Endodermal cell (in vitro differentiated cells): ENCODE measurements at regions not wholly inside any gene's neighbourhood (a gene's known extent, or its start where the extent isn't known, plus 50 kb on each side); places are given as distances from the start of the nearest gene placed in this dataset.

Experiments
- DNase-seq: peaks from one replicate; pipeline ENCODE4 v3.0.0-alpha.2; 2017
- H3K27ac ChIP-seq: 2 replicates; pipeline ENCODE4 v1.5.1; 2013; ENCODE audit warnings: mild to moderate bottlenecking, low read depth, low read length, moderate library complexity
- H3K27me3 ChIP-seq: 2 replicates; pipeline ENCODE4 v1.6.1; 2013; ENCODE audit warnings: mild to moderate bottlenecking, low read length, moderate library complexity; ENCODE audit not compliant: insufficient read depth, control insufficient read depth, poor library complexity, severe bottlenecking
- H3K36me3 ChIP-seq: 2 replicates; pipeline ENCODE4 v1.7.0; 2013; ENCODE audit warnings: mild to moderate bottlenecking, low read length, moderate library complexity; ENCODE audit not compliant: control insufficient read depth, insufficient read depth
- H3K4me1 ChIP-seq: one replicate; pipeline ENCODE4 v1.7.0; 2013; ENCODE audit warnings: low read length; ENCODE audit not compliant: control insufficient read depth, insufficient read depth
- H3K4me3 ChIP-seq: 2 replicates; pipeline ENCODE4 v1.5.1; 2013; ENCODE audit warnings: mild to moderate bottlenecking, low read length, moderate library complexity
- H3K9ac ChIP-seq: 2 replicates; pipeline ENCODE4 v1.6.1; 2013; ENCODE audit warnings: mild to moderate bottlenecking, low read length, moderate library complexity; ENCODE audit not compliant: poor library complexity, severe bottlenecking; ENCODE audit errors: extremely low read depth
- H3K9me3 ChIP-seq: 2 replicates; pipeline ENCODE4 v1.6.1; 2013; ENCODE audit warnings: mild to moderate bottlenecking, low read length, moderate library complexity; ENCODE audit not compliant: control insufficient read depth
- H3K27ac Mint-ChIP-seq: 2 replicates; pipeline ENCODE4 v1.8.0; 2020; ENCODE audit warnings: mixed read lengths
- H3K27me3 Mint-ChIP-seq: 2 replicates; pipeline ENCODE4 v1.8.0; 2021; ENCODE audit warnings: mild to moderate bottlenecking, mixed read lengths; ENCODE audit not compliant: insufficient read depth
- H3K36me3 Mint-ChIP-seq: 2 replicates; pipeline ENCODE4 v1.8.0; 2020; ENCODE audit warnings: low read depth, mixed read lengths
- H3K4me1 Mint-ChIP-seq: 2 replicates; pipeline ENCODE4 v1.8.0; 2020; ENCODE audit warnings: mixed read lengths
- H3K4me3 Mint-ChIP-seq: 2 replicates; pipeline ENCODE4 v1.8.0; 2020; ENCODE audit warnings: mild to moderate bottlenecking, moderate library complexity, mixed read lengths
- H3K9me3 Mint-ChIP-seq: 2 replicates; pipeline ENCODE4 v1.8.0; 2020; ENCODE audit warnings: mild to moderate bottlenecking, mixed read lengths
- WGBS, 2 experiments: methylation state at CpG; one replicate each; pipeline versions ENCODE4 v1.1.5 to v1.1.7; 2013; ENCODE audit warnings: missing lambda C conversion rate in 2 of 2, mixed read lengths in 1 of 2; ENCODE audit not compliant: insufficient coverage in 1 of 2, insufficient read length in 1 of 2; 5-methylcytosine and 5-hydroxymethylcytosine counted together
- TF ChIP-seq, protein P1 (sequence below): fragments of 200-600 bp; sonication (generic); conservative IDR thresholded peaks from 2 replicates; pipeline ENCODE4 v1.5.0; 2021; ENCODE audit warnings: antibody characterized with exemption, mild to moderate bottlenecking

DNA sequence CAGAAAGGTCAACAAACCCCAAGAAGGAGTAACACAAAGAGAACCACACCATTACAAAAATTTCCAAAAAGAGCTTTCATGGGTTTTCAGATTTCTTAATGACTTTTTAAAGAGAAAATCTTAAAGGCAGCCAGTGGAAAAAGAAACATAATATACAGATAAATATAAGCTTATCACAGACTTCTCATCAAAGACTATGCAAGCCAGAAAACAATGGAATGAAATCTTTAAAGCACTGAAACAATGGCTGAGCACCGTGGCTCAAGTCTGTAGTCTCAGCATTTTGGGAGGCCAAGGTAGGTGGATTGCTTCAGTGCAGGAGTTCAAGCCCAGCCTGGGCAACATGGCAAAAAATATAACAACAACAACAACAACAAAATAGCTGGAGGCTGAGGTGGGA, 237.4 kb downstream of the CYP26B1 start:
- no peak overlapping the region for H3K4me3 ChIP-seq
- Mint-ChIP-seq H3K4me3 (no peak overlapping the region), H3K27ac (no peak overlapping the region), H3K4me1 (no peaks in the 10 kb centered on the region), H3K27me3 (peaks cover 9% of the 10 kb centered on the region), H3K9me3 (peaks cover 20% of the 10 kb centered on the region), H3K36me3 (no peaks in the 10 kb centered on the region)
- 85% methylated on average over 1 of the region's 1 CpG; no CpG with 5 or more reads in 1 of the 2 experiments for WGBS, 2 experiments
- H3K9ac ChIP-seq: no peak overlapping the region
- H3K4me1 ChIP-seq: no peaks in the 10 kb centered on the region
- no peaks in the 10 kb centered on the region for H3K36me3 ChIP-seq
- peaks cover 17% of the 10 kb centered on the region for H3K9me3 ChIP-seq
- TF ChIP-seq, protein P1, sequence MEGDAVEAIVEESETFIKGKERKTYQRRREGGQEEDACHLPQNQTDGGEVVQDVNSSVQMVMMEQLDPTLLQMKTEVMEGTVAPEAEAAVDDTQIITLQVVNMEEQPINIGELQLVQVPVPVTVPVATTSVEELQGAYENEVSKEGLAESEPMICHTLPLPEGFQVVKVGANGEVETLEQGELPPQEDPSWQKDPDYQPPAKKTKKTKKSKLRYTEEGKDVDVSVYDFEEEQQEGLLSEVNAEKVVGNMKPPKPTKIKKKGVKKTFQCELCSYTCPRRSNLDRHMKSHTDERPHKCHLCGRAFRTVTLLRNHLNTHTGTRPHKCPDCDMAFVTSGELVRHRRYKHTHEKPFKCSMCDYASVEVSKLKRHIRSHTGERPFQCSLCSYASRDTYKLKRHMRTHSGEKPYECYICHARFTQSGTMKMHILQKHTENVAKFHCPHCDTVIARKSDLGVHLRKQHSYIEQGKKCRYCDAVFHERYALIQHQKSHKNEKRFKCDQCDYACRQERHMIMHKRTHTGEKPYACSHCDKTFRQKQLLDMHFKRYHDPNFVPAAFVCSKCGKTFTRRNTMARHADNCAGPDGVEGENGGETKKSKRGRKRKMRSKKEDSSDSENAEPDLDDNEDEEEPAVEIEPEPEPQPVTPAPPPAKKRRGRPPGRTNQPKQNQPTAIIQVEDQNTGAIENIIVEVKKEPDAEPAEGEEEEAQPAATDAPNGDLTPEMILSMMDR: no peak
- H3K27ac ChIP-seq: no peak overlapping the region
- DNase-seq: no peak
- peaks cover 9% of the 10 kb centered on the region for H3K27me3 ChIP-seq

DNA sequence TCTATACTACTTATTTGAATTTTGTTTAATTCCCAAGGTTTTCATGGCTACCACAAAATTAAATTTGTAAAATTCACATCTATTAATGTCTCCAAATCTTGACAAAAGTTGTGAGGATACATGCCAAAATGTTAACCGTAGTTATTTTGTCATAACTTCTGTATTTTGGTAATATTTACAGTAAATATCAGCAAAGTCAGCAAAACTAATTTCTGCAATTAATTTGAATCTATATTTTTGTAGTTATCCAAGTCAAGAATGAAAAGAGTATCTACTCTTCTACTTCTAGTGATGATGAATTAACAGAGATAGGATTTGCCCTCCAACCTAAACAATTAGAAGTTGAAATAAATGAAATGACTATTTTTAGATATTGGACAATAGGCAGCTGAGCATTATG, 238.9 kb downstream of the CYP26B1 start:
- no peak overlapping the region for H3K4me3 Mint-ChIP-seq
- no peak overlapping the region for H3K9ac ChIP-seq
- peaks cover 17% of the 10 kb centered on the region for H3K9me3 ChIP-seq
- peaks cover 10% of the 10 kb centered on the region for H3K27me3 Mint-ChIP-seq
- H3K9me3 Mint-ChIP-seq: peaks cover 20% of the 10 kb centered on the region
- WGBS, 2 experiments: 75% methylated on average over 1 of the region's 1 CpG; no CpG with 5 or more reads in 1 of the 2 experiments
- no peaks in the 10 kb centered on the region for H3K4me1 ChIP-seq
- H3K4me1 Mint-ChIP-seq: no peaks in the 10 kb centered on the region
- peaks cover 13% of the 10 kb centered on the region for H3K27me3 ChIP-seq
- H3K36me3 ChIP-seq: no peaks in the 10 kb centered on the region
- DNase-seq: no peak
- TF ChIP-seq, protein P1: no peak
- no peak overlapping the region for H3K27ac ChIP-seq
- no peaks in the 10 kb centered on the region for H3K36me3 Mint-ChIP-seq
- no peak overlapping the region for H3K27ac Mint-ChIP-seq
- no peak overlapping the region for H3K4me3 ChIP-seq

DNA sequence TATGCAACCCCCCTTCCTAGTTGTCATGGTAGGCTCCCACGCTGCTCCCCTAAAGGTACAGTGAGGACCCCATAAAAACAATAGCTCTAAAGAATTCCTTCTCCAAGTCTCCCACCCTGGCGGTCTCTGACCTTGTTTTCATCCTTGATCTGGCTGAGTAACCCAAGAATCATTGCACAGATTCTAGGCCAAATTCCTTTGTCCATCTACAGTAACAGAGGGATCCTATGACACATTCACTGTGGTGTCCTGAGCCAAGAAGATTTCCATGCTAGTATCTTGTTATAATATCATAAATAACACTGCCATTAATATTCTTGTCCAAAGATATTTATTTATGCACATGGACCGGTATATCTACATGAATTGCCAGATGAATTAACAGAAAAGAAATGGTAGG, 240.2 kb downstream of the CYP26B1 start:
- Histone ChIP-seq H3K4me1 (no peaks in the 10 kb centered on the region), H3K27ac (no peak overlapping the region), H3K4me3 (no peak overlapping the region), H3K36me3 (no peaks in the 10 kb centered on the region), H3K9ac (no peak overlapping the region), H3K9me3 (peaks cover 17% of the 10 kb centered on the region), H3K27me3 (peaks cover 13% of the 10 kb centered on the region)
- Mint-ChIP-seq H3K9me3 (peaks cover 20% of the 10 kb centered on the region), H3K27ac (no peak overlapping the region), H3K36me3 (no peaks in the 10 kb centered on the region), H3K4me1 (no peaks in the 10 kb centered on the region), H3K4me3 (no peak overlapping the region), H3K27me3 (peaks cover 10% of the 10 kb centered on the region)
- 89 to 94% methylated on average over 2 to 3 of the region's 3 CpGs for WGBS, 2 experiments
- TF ChIP-seq, protein P1: no peak
- DNase-seq: no peak
